ENCODE measurements at regions not wholly inside any gene's neighbourhood (a gene's known extent, or its start where the extent isn't known, plus 50 kb on each side); places are given as distances from the start of the nearest gene placed in this dataset.

GRCh38 chr10:128463991-128464760 lies 338.0 kb upstream of the MKI67 start:
- TF ChIP-seq, protein P1, sequence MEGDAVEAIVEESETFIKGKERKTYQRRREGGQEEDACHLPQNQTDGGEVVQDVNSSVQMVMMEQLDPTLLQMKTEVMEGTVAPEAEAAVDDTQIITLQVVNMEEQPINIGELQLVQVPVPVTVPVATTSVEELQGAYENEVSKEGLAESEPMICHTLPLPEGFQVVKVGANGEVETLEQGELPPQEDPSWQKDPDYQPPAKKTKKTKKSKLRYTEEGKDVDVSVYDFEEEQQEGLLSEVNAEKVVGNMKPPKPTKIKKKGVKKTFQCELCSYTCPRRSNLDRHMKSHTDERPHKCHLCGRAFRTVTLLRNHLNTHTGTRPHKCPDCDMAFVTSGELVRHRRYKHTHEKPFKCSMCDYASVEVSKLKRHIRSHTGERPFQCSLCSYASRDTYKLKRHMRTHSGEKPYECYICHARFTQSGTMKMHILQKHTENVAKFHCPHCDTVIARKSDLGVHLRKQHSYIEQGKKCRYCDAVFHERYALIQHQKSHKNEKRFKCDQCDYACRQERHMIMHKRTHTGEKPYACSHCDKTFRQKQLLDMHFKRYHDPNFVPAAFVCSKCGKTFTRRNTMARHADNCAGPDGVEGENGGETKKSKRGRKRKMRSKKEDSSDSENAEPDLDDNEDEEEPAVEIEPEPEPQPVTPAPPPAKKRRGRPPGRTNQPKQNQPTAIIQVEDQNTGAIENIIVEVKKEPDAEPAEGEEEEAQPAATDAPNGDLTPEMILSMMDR (IDR thresholded peaks at IDR 0.05): no peak
- TF ChIP-seq POLR2A (IDR thresholded peaks at IDR 0.05) (no peak), POLR2AphosphoS5 (IDR thresholded peaks at IDR 0.05) (no peak), EP300 (IDR thresholded peaks at IDR 0.05) (no peak)

Measured in sigmoid colon (tissue), 4 donors.